Dedifferentiated amniotic fluid mesenchymal stem cell (primary cell): ENCODE measurements at regions not wholly inside any gene's neighbourhood (a gene's known extent, or its start where the extent isn't known, plus 50 kb on each side); places are given as distances from the start of the nearest gene placed in this dataset.

Experiments used
- DNase-seq: peaks from one replicate; pipeline ENCODE4 v3.0.0-alpha.2; 2016; ENCODE audit errors: extremely low spot score

DNA sequence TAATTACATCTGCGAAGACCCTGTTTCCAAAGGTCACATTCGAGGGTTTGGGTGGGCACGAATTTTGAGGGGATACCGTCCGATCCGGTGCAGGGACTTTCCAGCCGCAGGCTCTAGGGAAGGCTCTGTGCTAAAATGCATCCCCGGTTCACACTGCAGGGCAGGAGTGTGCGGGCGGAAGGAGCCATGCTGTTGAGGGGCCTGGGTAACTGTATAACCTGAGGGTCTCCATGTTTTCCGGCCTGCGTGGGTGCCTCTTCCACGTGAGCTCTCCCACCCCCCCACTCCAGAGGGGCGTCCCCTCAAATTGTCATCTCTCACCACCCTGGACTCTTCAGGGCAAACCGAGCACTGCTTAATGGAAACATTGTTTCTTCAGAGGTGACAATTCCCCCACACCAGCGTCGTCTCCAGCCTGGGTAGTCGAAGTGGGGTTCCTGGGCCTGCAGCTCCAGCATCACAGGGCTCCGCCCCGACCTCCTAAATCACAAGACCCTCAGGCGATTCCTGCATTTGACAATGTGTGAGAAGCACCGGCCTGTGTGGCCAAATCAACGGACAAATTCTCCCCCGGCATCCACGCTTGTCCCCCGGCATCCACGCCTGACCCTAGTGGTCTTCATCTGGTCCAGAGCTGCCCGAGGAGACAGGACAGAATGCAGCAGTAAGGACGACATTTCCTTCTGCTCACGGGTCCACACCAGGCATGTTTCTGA, 51.2 kb downstream of the FOXL3 start:
- no peak for DNase-seq

DNA sequence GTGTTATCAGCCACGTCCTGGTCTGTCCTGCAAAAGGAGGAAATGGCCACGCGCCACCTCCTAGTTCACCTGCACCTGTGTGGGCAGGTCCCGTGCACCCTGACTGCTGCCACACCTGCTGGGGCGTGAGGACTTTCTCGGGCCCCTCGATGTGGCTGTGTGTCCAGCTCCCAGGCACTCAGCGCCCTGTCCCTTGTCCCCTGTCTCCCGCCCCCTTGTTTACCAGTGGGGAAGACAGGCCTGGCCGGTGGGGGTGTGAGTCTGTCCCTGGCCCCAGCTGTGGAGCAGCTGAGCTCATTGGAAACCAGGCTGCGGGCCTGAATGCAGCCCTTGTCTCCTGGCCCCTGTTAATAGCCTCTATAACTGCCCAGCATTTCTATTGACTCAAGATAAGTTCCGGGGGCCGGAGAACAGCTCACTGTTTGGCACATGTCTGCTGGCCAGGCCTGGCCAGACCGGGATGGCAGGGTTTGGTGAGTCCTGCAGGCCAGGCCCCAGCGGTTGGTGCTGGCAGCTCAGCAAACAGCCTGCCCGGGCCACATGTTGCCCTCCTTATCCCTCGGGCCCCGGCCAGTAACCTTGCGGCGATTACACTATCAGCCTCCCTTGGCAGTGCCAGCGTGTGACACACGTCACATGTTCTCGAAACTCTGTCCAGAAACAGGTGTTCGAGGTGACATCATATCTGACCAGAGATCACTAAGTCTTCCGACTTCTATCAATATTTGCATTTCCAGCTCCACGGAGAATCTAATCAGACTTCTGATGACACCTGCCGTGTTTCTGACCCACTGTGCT, 52.1 kb downstream of the FOXL3 start:
- no peak for DNase-seq

DNA sequence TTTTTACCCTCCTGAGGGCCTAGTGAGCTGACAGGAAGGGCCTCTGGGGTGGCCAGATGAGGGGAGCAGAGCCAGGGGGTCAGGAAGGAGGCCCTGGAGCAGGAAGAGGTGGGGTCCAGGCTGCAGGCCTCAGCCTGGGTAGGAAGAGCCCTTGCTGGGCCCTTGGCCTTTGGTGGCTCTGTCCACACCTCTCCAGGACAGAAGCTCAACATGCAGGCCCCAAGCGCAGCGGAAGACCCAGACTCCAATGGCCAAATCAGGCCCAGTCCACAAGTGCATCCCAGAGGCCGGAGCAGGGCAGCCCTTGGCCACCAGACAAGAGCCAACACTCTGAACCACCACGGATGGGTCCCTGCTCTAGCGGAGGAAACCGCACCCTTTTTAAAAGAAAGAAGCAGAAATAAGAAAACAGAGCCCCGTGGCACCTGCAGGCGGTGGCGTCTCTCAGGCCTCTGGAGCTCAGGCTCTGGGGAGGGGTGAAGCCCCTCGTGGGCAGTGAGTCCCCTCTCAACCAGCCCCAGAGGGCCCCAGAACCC, 52.8 kb downstream of the FOXL3 start:
- no peak for DNase-seq

DNA sequence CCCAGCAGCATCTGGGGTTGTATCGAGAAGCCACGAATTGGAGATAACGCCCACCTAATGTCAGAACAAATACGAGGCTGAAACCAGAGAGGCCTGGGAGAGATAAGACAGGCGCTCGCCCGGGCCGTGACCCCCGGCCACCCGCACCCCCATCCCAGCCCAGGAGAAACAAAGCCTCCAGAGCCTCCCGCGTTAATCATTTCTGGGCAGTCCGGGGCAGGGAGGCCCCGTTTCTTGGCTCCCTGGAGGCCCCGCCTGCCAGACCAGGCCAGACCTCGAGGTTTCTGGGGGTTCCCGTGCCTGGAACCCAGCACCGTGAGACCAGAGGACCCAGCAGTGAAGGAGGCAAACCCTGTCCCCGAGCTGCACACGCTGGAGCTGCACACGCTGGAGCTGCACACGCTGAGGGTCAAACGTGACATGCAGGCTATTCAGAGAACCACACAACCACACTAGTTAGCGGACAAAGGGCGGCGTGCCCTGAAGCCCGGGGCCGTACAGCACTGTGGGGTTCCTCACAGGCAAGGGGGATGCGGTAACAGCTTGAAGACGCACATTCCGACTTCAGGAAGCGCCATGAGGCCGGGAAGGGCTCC, 53.4 kb downstream of the FOXL3 start:
- no peak for DNase-seq

DNA sequence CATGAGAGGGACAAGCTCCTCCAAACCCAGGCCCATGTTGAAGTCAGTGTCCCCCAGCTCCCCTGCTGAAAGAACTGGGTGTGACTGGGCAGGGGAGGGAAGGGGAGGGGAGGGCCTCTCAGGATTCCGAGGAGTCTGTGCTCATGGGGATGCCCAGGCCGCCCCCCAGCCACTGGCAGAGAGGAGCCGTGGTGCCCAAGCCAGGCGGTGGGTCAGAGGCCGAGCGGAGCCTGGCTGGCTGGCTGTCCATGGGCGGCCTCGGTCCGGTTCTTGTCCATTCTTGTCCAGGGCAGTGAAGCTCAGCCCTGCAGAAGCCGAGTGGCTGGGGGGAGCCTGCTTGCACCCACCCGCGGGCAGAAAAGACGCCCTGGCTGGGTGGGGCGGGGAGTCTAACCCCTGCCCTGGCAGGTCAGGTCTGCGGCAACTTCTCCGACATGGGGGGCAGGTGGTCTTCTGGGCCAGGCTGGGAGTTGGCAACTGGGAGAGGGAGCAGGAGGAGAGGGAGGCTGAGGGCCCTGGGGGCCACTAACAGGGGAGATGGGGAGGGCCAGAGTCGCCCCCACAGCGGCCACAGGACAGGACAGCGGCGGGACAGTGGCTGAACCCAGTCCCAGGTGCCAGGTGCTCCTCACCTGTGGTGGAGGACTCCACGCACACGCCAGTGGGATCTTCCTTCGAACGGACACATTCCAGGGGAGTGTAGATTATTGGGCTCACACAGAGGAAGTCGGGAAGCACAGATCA, 54.1 kb downstream of the FOXL3 start:
- no peak for DNase-seq

DNA sequence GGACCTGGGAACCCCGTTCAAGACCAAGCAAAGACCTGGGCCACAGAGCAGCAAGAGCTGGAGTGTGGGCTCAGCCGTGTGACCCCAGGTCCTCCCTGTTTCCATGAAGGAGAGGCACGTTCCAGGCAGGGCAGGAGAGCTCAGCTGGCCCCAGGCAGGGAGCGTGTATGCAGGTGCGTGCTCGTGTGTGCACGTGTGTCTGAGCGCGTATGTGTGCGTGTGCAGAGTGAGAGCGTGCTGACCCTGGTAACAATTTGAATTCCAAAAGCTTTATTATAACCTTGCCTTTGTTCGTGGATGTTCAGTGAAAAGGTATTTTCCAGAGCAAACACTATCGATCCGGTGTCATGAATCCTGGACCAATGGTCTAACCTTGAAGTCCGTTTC, 54.6 kb downstream of the FOXL3 start:
- DNase-seq, result no peak

DNA sequence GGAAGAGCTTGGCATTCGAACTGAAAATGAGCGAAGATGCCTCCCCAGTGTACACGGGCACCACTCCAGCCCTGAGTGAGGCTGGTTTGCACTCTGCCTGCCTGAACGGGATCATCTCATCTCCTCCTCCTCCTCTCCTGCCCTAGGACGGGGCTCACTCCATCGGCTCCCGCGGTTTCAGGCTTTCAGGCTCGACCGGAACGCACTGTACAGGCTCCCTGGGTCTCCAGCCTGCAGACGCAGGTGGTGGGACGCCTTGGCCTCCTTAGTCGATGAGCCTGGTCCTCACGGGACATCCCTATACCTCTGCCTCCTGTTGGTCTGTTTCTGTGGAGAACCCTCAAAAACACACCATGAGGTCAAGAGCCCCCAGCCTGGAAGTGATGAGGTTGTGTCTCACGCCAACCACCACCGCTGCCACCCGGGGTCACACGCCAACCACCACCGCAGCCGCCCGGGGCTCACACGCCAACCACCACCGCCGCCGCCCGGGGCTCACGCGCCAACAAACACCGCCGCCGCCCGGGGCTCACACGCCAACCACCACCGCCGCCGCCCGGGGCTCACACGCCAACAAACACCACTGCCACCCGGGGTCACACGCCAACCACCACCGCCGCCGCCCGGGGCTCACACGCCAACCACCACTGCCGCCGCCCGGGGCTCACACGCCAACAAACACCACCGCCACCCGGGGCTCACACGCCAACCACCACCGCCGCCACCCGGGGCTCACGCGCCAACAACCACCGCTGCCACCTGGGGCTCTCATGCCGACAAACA, 56.3 kb downstream of the FOXL3 start:
- DNase-seq, result no peak

DNA sequence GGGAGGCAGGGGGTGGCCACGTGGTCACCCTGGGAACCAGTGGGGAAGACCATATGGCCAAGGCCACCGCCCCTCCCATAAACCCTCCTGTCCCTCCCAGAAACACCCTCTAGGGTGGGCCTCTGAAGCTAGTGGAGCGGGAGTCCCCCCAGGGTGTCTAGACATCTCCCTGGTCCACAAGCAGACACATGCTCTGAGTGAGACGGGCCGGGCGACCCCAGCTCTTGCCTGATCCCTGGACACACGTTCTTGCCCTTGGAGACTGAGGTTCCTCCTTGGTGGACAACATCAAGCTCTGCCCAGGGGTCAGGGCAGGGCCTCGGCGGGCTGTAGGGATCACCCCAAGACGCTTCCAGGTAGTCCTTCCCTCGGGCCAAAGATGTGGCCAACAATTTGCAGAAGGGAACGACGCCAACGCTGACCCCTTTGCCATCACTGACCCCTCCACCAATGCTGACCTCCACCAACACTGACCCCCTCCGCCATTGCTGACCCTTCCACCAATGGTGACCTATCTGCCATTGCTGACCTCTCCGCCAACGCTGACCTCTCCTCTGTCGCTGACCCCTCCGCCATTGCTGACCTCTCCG, 57.1 kb downstream of the FOXL3 start:
- DNase-seq, result no peak

DNA sequence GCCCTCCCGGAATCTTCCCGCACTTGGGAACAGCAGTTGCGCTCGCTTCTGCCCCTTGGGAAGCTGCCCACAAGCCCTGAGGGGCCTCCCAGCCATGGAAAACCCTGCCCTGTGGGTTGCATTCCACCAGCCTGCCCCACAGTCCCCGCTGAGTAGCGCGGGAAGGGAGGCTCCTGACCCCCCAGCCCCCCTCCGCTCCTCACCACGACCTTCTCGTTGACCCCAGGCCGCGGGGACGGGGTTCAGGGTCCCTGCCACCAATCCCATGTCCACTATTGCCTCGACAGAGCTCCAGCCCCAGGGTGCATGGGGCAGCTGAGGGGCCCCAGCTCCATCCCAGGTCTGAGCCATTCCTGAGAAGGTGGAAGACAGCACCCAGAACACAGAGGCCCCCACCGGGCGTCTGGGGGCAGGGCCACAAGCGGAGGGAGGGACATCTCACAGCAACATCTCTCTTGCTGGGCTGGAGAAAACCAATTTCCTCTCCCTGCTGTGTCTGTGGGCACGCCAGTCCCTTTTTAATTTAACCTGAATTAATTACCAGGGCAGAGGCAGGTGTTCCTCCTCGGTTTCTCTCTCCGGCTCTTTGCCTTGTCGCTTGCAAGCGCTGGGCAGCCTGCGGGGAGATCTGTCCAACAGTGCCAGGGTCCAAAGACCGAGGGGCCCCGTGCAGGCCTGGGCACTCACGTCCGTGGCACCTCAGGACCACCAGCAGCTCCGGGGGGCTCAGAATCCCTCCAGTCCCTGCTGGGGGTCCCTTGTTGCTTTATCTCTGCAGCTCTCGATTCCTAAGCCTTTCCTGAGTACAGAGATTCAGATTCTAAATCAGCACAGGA, 57.9 kb downstream of the FOXL3 start:
- DNase-seq, result no peak

DNA sequence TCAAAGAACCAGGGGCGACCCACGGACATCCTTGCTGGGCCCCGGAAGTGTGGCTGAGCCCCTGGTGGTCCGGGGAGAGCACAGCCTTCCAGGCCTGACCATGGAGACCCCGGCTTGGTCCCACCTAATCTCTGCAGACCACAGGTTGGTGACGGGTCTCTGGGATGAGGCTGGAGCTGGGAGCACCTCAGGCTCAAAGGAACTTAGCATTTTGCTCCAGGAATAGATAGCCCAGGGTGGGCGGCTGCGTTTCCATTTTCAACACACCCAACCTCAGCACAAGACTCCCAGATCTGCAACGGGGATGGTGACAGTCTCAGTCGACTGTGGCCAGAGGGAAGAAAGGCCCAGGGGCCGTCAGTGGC, 58.5 kb downstream of the FOXL3 start:
- DNase-seq, result no peak

DNA sequence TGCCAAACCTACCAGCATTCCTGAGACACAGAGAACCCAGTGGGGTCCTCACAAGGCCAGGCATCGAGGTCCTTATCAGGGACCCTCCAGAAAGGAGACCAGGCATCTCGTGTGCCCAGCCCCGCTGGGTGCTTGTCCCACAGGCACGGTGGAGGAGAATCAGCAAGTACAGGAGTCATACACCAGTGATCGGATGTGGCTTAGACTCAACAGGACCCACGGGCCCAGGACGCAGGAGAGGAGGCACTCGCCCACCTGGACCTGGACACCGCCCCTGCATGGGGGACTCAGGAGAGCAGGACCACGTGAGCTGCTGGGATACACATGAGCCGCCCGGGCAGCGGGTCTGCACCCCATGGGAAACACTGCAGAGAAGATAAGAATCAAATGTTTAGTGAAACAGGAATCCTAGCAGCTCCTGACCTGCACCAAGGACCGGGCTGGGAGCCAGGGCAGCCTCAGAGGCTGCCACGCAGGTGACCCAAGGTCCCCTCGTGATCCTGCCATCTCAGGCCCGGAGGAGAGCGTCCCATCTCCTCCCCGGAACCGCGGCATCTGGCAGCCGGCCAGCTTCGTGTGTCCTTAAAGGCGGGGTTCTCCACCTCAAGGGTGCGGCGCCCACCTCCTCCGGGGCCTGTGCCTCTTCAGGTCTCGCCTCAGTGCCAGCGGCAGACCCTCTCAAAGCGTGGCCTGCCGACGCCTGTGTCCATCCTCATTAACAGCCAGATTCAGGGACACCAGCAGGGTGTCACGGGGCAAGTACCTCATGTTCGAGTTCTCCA, 59.2 kb downstream of the FOXL3 start:
- no peak for DNase-seq

DNA sequence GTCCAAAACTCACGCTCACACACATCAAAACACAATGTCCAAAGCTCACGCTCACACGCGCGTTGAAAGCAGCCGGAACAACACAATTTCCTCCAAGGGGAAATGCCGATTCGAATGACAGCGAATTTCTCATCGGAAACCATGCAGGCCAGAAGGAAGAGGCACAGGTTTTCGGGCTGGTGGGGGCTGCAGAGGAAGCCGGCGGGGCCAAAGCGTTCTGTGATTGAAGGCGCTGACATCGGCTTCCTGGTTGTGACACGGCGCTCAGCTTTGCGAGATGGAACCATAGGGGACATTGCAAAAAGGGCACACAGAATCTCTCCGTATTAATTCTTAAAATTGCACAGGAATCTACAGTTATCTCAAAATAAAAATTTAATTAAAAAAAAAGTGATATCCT, 61.3 kb downstream of the FOXL3 start:
- DNase-seq, result no peak

DNA sequence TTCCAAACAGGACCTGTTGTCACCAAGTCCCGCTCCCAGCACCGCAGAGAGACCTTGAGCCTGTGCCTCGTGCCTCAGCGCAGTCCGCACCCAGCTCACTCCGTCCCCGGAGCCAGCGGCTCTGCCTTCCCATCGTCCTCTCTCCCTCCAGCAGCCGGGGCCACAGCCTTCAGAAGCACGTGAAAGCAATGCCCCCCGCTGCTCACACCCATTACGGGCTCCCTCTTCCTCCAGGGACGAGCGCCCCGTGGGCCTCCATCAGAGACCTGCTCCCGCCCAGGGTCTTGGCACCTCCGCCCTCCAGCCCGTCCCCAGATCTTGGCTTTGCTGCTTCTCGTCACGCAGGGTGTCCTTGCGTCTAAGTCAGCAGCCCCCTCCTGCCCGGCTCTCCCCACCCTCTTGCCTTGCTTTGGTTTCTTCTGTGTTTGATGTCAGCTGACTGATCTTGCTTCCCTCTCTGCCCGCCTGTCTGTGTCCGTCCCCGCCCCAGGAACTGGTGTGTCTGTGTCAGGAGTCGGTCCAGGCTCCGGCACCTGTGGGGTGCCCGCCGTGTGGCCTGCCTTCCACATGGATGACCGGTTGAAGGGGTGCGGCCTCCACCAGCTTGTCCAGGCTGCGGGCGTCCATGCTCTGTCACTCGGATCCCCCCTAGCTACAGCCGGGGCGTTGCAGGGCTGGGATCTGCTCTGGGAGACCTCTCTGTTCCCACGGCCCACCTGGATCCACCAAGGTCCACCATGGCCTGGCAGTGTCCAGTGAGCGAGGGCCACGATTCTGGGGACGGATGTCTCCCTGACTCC, 61.9 kb downstream of the FOXL3 start:
- DNase-seq, result no peak

DNA sequence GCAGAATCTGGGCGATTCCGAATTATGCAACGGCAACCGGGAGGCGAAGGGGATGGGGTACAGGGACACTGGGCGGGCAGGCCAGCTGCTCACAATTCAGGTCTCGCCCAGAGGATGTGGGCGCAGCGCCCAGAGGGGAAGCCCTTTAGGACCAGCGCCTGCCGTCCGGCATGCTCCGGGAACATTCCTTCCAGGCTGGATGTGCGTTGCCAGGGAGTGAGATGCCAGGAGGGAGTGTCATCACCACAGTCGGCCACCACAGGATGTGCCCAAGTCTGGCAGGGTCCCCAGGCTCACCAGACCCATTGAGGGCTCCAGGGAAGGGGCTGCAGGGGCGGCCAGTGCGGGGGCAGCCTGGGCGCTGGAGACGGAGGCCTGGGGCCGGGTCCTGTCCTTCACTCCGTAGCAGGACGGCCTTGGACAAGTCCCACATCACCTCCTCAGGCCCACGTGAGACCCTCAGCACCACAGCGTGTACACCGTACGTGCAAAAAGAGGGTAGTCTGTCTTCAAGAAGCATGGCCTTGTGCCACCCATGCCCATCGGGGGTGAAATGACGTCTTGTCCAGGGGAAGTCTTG, 63.9 kb downstream of the FOXL3 start:
- DNase-seq, result peak; percentile 21

DNA sequence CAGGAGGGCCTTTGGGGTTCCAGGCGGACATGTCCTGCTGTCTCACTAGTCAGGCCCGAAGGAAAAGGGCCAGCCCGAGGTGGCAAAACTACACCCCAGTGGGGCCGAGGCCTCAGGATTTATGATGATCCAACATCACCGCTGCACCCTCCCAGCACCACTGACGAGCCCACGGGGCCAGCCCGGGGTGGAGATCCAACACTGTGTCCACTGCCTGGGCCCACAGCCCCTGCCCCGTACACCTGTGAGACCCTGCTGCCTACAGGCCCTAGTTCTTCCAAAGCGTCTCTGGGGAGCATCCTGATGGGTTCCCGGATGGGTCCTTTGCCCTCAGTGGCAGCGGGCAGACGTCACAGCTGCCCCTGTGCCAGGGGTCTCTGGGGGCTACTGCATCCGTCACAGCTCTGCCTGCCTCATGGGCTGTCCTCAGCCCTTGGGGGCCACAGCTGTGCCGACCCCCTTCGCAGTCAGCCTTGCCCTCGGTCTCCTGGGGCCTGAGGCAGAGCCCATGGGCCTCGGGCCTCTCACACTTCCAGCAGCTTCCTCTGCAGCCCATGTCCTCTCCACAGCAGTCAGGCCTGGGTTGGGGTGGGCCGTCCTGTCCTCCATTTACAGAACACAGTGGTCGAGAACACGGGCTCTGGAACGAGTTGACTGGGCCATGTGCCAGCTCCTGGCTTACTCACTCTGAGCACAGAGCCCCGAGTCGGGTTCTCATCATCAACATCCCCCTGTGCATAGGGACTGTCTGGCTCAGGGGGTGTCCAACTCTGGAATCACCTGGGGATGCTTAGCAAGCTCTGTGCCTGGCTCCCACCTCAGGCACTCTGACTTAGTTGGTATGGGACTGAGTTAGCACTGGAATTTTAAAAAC, 64.9 kb downstream of the FOXL3 start:
- no peak for DNase-seq

DNA sequence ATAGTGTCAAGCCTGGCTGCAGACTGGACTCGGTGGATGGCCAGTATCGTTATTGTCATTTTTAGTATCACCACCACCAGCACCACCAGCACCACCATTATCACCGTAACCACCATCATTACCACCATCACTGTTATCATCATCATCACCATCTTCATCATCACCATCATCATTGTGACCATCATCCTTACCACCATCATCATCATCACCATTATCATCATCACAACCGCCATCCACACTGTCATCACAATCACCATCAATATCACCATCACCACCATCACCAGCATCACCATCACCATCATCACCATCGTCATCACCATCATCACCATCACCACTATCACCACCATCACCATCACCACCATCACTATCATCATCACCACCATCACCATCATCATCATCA, 65.6 kb downstream of the FOXL3 start:
- DNase-seq, result no peak

DNA sequence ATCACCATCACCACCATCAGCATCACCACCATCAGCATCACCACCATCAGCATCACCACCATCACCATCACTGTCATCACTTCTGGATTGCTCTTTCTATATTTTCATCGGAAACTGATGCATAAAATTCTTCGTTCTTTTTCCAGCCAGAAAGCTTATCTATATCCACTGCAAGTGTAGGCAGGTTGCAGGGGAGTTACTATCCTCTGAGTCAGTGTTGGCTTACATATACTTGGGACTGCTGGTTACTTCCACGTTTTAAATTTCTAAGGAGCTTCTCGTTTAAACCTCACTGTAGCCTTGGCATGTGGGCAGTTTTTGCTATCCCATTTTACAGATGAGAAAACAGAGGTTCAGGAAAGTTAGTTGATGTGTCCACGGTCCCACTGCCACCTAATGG, 66.1 kb downstream of the FOXL3 start:
- no peak for DNase-seq
